H1 (cell line): ENCODE measurements at regions not wholly inside any gene's neighbourhood (a gene's known extent, or its start where the extent isn't known, plus 50 kb on each side); places are given as distances from the start of the nearest gene placed in this dataset.

Experiments
- CTCF ChIA-PET: fragments of 300-600 bp; sonication (Branson Sonifier 250); formaldehyde crosslinking; loops from one replicate; lab custom pipeline; 2021; ENCODE audit not compliant: partially characterized antibody; lab: Charles Lee
- POLR2A ChIA-PET: fragments of 300-600 bp; sonication (Branson Sonifier 250); formaldehyde crosslinking; loops from one replicate; lab custom pipeline; 2021; ENCODE audit warnings: inconsistent platforms; ENCODE audit not compliant: partially characterized antibody; lab: Charles Lee
- DNase-seq, 2 experiments: peaks; one replicate each; pipeline versions ENCODE4 v3.0.0 to v3.0.0-alpha.2; 2010 to 2022; ENCODE audit warnings: low spot score in 2 of 2, low read depth in 1 of 2, mixed read lengths in 1 of 2
- FAIRE-seq: peaks from 2 replicates; lab custom pipeline; 2011; peaks lifted over from hg19 to GRCh38; lab: Jason Lieb, UNC
- H2AFZ ChIP-seq: 2 replicates; pipeline ENCODE4 v1.8.1; 2012; ENCODE audit warnings: low read length, inconsistent platforms
- H2AK5ac ChIP-seq: 2 replicates; pipeline ENCODE4 v1.6.1; 2013; ENCODE audit warnings: low read depth, low read length
- H2BK120ac ChIP-seq: replicated peaks from 2 replicates; pipeline ENCODE3; 2013; ENCODE audit warnings: low read depth, low read length, inconsistent platforms
- H2BK12ac ChIP-seq: 2 replicates; pipeline ENCODE4 v1.6.1; 2013; ENCODE audit warnings: low read depth, low read length
- H2BK15ac ChIP-seq: 2 replicates; pipeline ENCODE4 v1.6.1; 2013; ENCODE audit warnings: low read length
- H2BK20ac ChIP-seq: 2 replicates; pipeline ENCODE4 v1.6.1; 2013; ENCODE audit warnings: low read length
- H2BK5ac ChIP-seq: 2 replicates; pipeline ENCODE4 v1.6.1; 2013; ENCODE audit warnings: low read depth, low read length
- H3K14ac ChIP-seq: 2 replicates; pipeline ENCODE4 v1.6.1; 2013; ENCODE audit warnings: inconsistent platforms; ENCODE audit not compliant: insufficient read length
- H3K18ac ChIP-seq: 2 replicates; pipeline ENCODE4 v1.6.1; 2013; ENCODE audit warnings: low read length; ENCODE audit errors: extremely low read depth
- H3K23ac ChIP-seq: 2 replicates; pipeline ENCODE4 v1.6.1; 2013; ENCODE audit warnings: inconsistent platforms; ENCODE audit not compliant: insufficient read length
- H3K23me2 ChIP-seq: 2 replicates; pipeline ENCODE4 v1.6.1; 2013; ENCODE audit warnings: low read depth, low read length
- H3K27ac ChIP-seq: 2 replicates; pipeline ENCODE4 v1.6.1; 2011; ENCODE audit warnings: low read depth, low read length, inconsistent platforms
- H3K27me3 ChIP-seq, 4 experiments: replicated peaks in 1 of 4; 1 replicate in 1 of 4; 2 replicates in 3 of 4; pipeline versions ENCODE4 v1.6.1 to v1.8.1; 2011 to 2013; ENCODE audit warnings: low read length in 3 of 4, mild to moderate bottlenecking in 3 of 4, inconsistent platforms in 2 of 4, mixed read lengths in 2 of 4, moderate library complexity in 1 of 4; ENCODE audit not compliant: control insufficient read depth in 3 of 4, insufficient read depth in 3 of 4; ENCODE audit errors: extremely low read depth in 1 of 4
- H3K36me3 ChIP-seq, 4 experiments: 2 replicates each; pipeline versions ENCODE4 v1.6.1 to v1.8.1; 2011 to 2013; ENCODE audit warnings: mild to moderate bottlenecking in 4 of 4, low read length in 3 of 4, moderate library complexity in 2 of 4, control low read depth in 1 of 4, inconsistent platforms in 1 of 4; ENCODE audit not compliant: insufficient read depth in 4 of 4, control insufficient read depth in 2 of 4
- H3K4ac ChIP-seq: replicated peaks from 2 replicates; pipeline ENCODE3; 2013; ENCODE audit warnings: low read length, low read depth, mixed read lengths, inconsistent platforms; ENCODE audit not compliant: insufficient read length
- H3K4me1 ChIP-seq, 4 experiments: replicated peaks in 1 of 4; 1 replicate in 1 of 4; 2 replicates in 3 of 4; pipeline versions ENCODE4 v1.6.1 to v1.8.1; 2011 to 2013; ENCODE audit warnings: low read length in 3 of 4, inconsistent platforms in 2 of 4, mixed read lengths in 1 of 4; ENCODE audit not compliant: insufficient read depth in 4 of 4, control insufficient read depth in 3 of 4
- H3K4me2 ChIP-seq, 2 experiments: 2 replicates each; pipeline versions ENCODE4 v1.6.1 to v1.8.1; 2011 to 2013; ENCODE audit warnings: low read depth in 2 of 2, low read length in 2 of 2, control low read depth in 1 of 2, inconsistent platforms in 1 of 2, mild to moderate bottlenecking in 1 of 2; ENCODE audit not compliant: insufficient read depth in 1 of 2
- H3K4me3 ChIP-seq, 4 experiments: fragments of 200-600, 300-600 bp in 1 of 4; sonication (generic), shearing (Covaris generic), sonication (Bioruptor Twin) in 1 of 4; 2 replicates each; pipeline versions ENCODE4 v1.5.1 to v1.8.1; 2011 to 2016; ENCODE audit warnings: low read length in 4 of 4, low read depth in 3 of 4, control low read depth in 2 of 4, inconsistent platforms in 2 of 4, mild to moderate bottlenecking in 2 of 4, mixed read lengths in 1 of 4, moderate library complexity in 1 of 4; ENCODE audit not compliant: insufficient read depth in 2 of 4; ENCODE audit errors: extremely low read depth in 1 of 4
- H3K56ac ChIP-seq: replicated peaks from 2 replicates; pipeline ENCODE3; 2013; ENCODE audit warnings: low read depth, mild to moderate bottlenecking, mixed read lengths, low read length, inconsistent platforms; ENCODE audit not compliant: insufficient read length
- H3K79me1 ChIP-seq: 2 replicates; pipeline ENCODE4 v1.6.1; 2013; ENCODE audit warnings: low read depth, low read length, control low read depth
- H3K79me2 ChIP-seq, 2 experiments: 2 replicates each; pipeline versions ENCODE4 v1.6.1 to v1.8.1; 2012 to 2013; ENCODE audit warnings: low read length in 2 of 2, mild to moderate bottlenecking in 2 of 2, inconsistent platforms in 1 of 2; ENCODE audit not compliant: insufficient read depth in 2 of 2, control insufficient read depth in 1 of 2
- H3K9ac ChIP-seq, 4 experiments: replicated peaks in 1 of 4; 1 replicate in 1 of 4; 2 replicates in 3 of 4; pipeline versions ENCODE4 v1.6.1 to v1.8.1; 2011 to 2013; ENCODE audit warnings: low read depth in 3 of 4, low read length in 3 of 4, control low read depth in 2 of 4, mild to moderate bottlenecking in 2 of 4, moderate library complexity in 2 of 4, inconsistent platforms in 1 of 4; ENCODE audit errors: extremely low read depth in 1 of 4
- H3K9me3 ChIP-seq, 2 experiments: 2 replicates each; pipeline versions ENCODE4 v1.6.1 to v1.8.1; 2012 to 2013; ENCODE audit warnings: mild to moderate bottlenecking in 2 of 2, moderate library complexity in 2 of 2, control low read depth in 1 of 2, inconsistent platforms in 1 of 2, low read depth in 1 of 2, low read length in 1 of 2, mixed read lengths in 1 of 2; ENCODE audit not compliant: insufficient read depth in 2 of 2
- H4K20me1 ChIP-seq, 2 experiments: replicated peaks in 1 of 2; 2 replicates each; pipeline versions ENCODE3 to v1.8.1; 2011 to 2013; ENCODE audit warnings: inconsistent platforms in 2 of 2, low read length in 2 of 2, mild to moderate bottlenecking in 1 of 2; ENCODE audit not compliant: insufficient read depth in 2 of 2, control insufficient read depth in 1 of 2
- H4K5ac ChIP-seq: 2 replicates; pipeline ENCODE4 v1.6.1; 2013; ENCODE audit warnings: low read length, low read depth, mixed read lengths, inconsistent platforms; ENCODE audit not compliant: insufficient read length
- H4K8ac ChIP-seq: 2 replicates; pipeline ENCODE4 v1.8.0; 2013; ENCODE audit warnings: mild to moderate bottlenecking, moderate library complexity, low read length, inconsistent platforms; ENCODE audit not compliant: insufficient read depth; ENCODE audit errors: extremely low read depth
- H4K91ac ChIP-seq: replicated peaks from 2 replicates; pipeline ENCODE3; 2013; ENCODE audit warnings: low read length, mixed read lengths, inconsistent platforms; ENCODE audit not compliant: insufficient read length
- CEBPB ChIP-seq: IDR thresholded peaks from 2 replicates; pipeline ENCODE4 v1.6.1; 2012; ENCODE audit warnings: low read depth, low read length
- CTBP2 ChIP-seq: IDR thresholded peaks from 2 replicates; pipeline ENCODE4 v1.7.0; 2011; ENCODE audit warnings: borderline replicate concordance, mild to moderate bottlenecking, moderate library complexity, mixed read lengths, low read length; ENCODE audit not compliant: insufficient read depth, insufficient read length
- FOSL1 ChIP-seq: IDR thresholded peaks from 2 replicates; pipeline ENCODE4 v1.6.1; 2011; ENCODE audit warnings: mild to moderate bottlenecking, low read depth, low read length, moderate library complexity; ENCODE audit not compliant: insufficient read depth
- JUND ChIP-seq: IDR thresholded peaks from 2 replicates; pipeline ENCODE4 v1.6.1; 2011; ENCODE audit warnings: mild to moderate bottlenecking, improper control_type of control experiment, low read length
- KDM5A ChIP-seq: fragments of 200-600 bp; IDR thresholded peaks from 2 replicates; pipeline ENCODE4 v1.7.1; 2012; ENCODE audit warnings: mild to moderate bottlenecking, low read length, inconsistent platforms, mixed read lengths
- RBBP5 ChIP-seq: IDR thresholded peaks from 2 replicates; pipeline ENCODE4 v1.7.1; 2012; ENCODE audit warnings: low read depth, mild to moderate bottlenecking, inconsistent platforms, low read length, moderate library complexity, borderline replicate concordance
- RNF2 ChIP-seq: fragments of 200-900, 300-1000 bp; sonication (generic); IDR thresholded peaks from 2 replicates; pipeline ENCODE4 v1.7.1; 2016; ENCODE audit warnings: borderline replicate concordance, low read depth, mild to moderate bottlenecking, antibody characterized with exemption, low read length; ENCODE audit not compliant: poor library complexity, severe bottlenecking; ENCODE audit errors: missing control alignments
- RXRA ChIP-seq: IDR thresholded peaks from 2 replicates; pipeline ENCODE4 v1.6.1; 2011; ENCODE audit warnings: low read depth, mild to moderate bottlenecking, low read length, moderate library complexity; ENCODE audit not compliant: insufficient read depth
- SAP30 ChIP-seq: fragments of 300-600 bp; sonication (generic); IDR thresholded peaks from 2 replicates; pipeline ENCODE4 v1.7.1; 2012; ENCODE audit warnings: low read length, moderate library complexity, mild to moderate bottlenecking, inconsistent platforms; ENCODE audit not compliant: insufficient read depth, insufficient replicate concordance
- SIN3A ChIP-seq, 2 experiments: IDR thresholded peaks in 1 of 2; conservative IDR thresholded peaks in 1 of 2; 2 replicates each; pipeline ENCODE4 v1.6.1; 2011 to 2012; ENCODE audit warnings: low read length in 2 of 2, improper control_type of control experiment in 1 of 2, low read depth in 1 of 2, mild to moderate bottlenecking in 1 of 2
- SP1 ChIP-seq: IDR thresholded peaks from 2 replicates; pipeline ENCODE4 v1.6.1; 2011; ENCODE audit warnings: low read depth, low read length
- SRF ChIP-seq: IDR thresholded peaks from 2 replicates; pipeline ENCODE4 v1.6.1; 2011; ENCODE audit warnings: mild to moderate bottlenecking, low read depth, low read length, moderate library complexity
- SUZ12 ChIP-seq: fragments of 200-600 bp; sonication (generic); IDR thresholded peaks from 2 replicates; pipeline ENCODE4 v1.6.1; 2012; ENCODE audit warnings: mild to moderate bottlenecking, inconsistent platforms, low read length, moderate library complexity, mixed read lengths
- WGBS, 2 experiments: shearing (Covaris generic) in 1 of 2; methylation state at CpG; one replicate each; pipeline versions ENCODE4 v1.1.6 to v1.1.7; 2013 to 2015; ENCODE audit warnings: low lambda C conversion rate in 2 of 2, mixed read lengths in 2 of 2, inconsistent platforms in 1 of 2, low coverage in 1 of 2, missing lambda C conversion rate in 1 of 2; ENCODE audit not compliant: insufficient replicate concordance in 2 of 2, insufficient coverage in 1 of 2, insufficient read length in 1 of 2; ENCODE audit errors: extremely low coverage in 1 of 2, missing lambda C conversion rate in 1 of 2; 5-methylcytosine and 5-hydroxymethylcytosine counted together

- ChIA-PET POLR2A (interaction anchor here (2.0 to 3.4 kb wide), 2 partner anchors 9 kb away, joined by 5 to 11 read pairs; partner anchors contain the start of gene SCHIP1), CTCF (interaction anchor here (1.0 to 11.3 kb wide), 5 partner anchors 15 to 173 kb away, joined by 3 to 109 read pairs (median 4); partner anchors contain the start of gene IL12A)
- no peak for FAIRE-seq
- H3K4ac ChIP-seq = no peak overlapping the region
- no peak overlapping the region for H3K4me2 ChIP-seq
- H4K20me1 ChIP-seq = no peaks in the 10 kb centered on the region
- H3K23me2 ChIP-seq = no peaks in the 10 kb centered on the region
- no peak overlapping the region for H3K27ac ChIP-seq
- H3K56ac ChIP-seq = no peak overlapping the region
- no peak overlapping the region for H2BK120ac ChIP-seq
- H3K9ac ChIP-seq = no peak overlapping the region
- H3K36me3 ChIP-seq = no peaks in the 10 kb centered on the region
- H4K5ac ChIP-seq = no peak overlapping the region
- no peak overlapping the region for H2BK15ac ChIP-seq
- H3K23ac ChIP-seq = no peak overlapping the region
- H3K79me1 ChIP-seq = no peaks in the 10 kb centered on the region
- no peak overlapping the region; the same call in 1 of the 2 replicates for H2AK5ac ChIP-seq
- H3K4me3 ChIP-seq = no peak overlapping the region
- H2BK5ac ChIP-seq = no peak overlapping the region
- H2AFZ ChIP-seq = no peak overlapping the region
- no peak overlapping the region for H4K91ac ChIP-seq
- 94% methylated on average over 1 of the region's 1 CpG; no CpG with 5 or more reads in 1 of the 2 experiments for WGBS, 2 experiments
- no peaks in the 10 kb centered on the region for H3K79me2 ChIP-seq
- H3K4me1 ChIP-seq = no peaks in the 10 kb centered on the region
- no peak overlapping the region for H3K14ac ChIP-seq
- H3K27me3 ChIP-seq = no peaks in the 10 kb centered on the region
- H2BK12ac ChIP-seq = no peak overlapping the region
- DNase-seq = no peak
- H4K8ac ChIP-seq = no peak overlapping the region
- no peaks in the 10 kb centered on the region for H3K9me3 ChIP-seq
- H3K18ac ChIP-seq = no peak overlapping the region
- H2BK20ac ChIP-seq = no peak overlapping the region
- TF ChIP-seq SRF = no peak
- no peak for TF ChIP-seq RXRA
- TF ChIP-seq SAP30 = no peak
- no peak for TF ChIP-seq SUZ12
- TF ChIP-seq CTBP2 = no peak
- no peak for TF ChIP-seq SP1
- no peak for TF ChIP-seq RBBP5
- TF ChIP-seq SIN3A (conservative IDR thresholded peaks at IDR 0.05 in 1 of 2, IDR thresholded peaks at IDR 0.05 in 1 of 2; ENCODE audit: low read depth in 1 of 2, low read length in 2 of 2) = no peak
- TF ChIP-seq CEBPB = no peak
- no peak for TF ChIP-seq RNF2
- no peak for TF ChIP-seq KDM5A
- no peak for TF ChIP-seq JUND
- no peak for TF ChIP-seq FOSL1
Observed at GRCh38 chr3:159830523-159831154, 158.0 kb upstream of the IL12A start.
